ENCODE measurements at regions not wholly inside any gene's neighbourhood (a gene's known extent, or its start where the extent isn't known, plus 50 kb on each side); places are given as distances from the start of the nearest gene placed in this dataset.

GRCh38 chr7:76123316-76123715 lies 75.4 kb downstream of the MDH2 start:
- DNase-seq (ENCODE audit: low read depth in 1 of 2, low spot score in 1 of 2) (no peak), ATAC-seq (no peak), FAIRE-seq (no peak)
- Histone ChIP-seq H3K9me3 (no peaks in the 10 kb centered on the region), H3K4me2 (no peak overlapping the region), H3K4me3 (no peak overlapping the region), H3K4me1 (peaks cover 22% of the 10 kb centered on the region), H3K27ac (no peak overlapping the region)
- ChIA-PET CTCF (interaction anchor here (1.3 kb wide), 1 partner anchor 9 kb away, joined by 3 read pairs; no protein-coding TSS in a partner anchor), POLR2A (no interaction called here)
- 100% methylated on average over 4 of the region's 4 CpGs for WGBS (ENCODE audit: missing lambda C conversion rate)
- TF ChIP-seq ZSCAN20 (CRISPR knock-in tag; IDR thresholded peaks at IDR 0.05) = no peak
- no peak for TF ChIP-seq HOXB5 (CRISPR knock-in tag; IDR thresholded peaks at IDR 0.05)
- no peak for TF ChIP-seq HES2 (IDR thresholded peaks at IDR 0.05)
- no peak for TF ChIP-seq EHMT2 (IDR thresholded peaks at IDR 0.05; ENCODE audit: low read depth)
- TF ChIP-seq HOXA7 (CRISPR knock-in tag; IDR thresholded peaks at IDR 0.05) = no peak
- TF ChIP-seq EP300 (IDR thresholded peaks at IDR 0.05) = no peak
- no peak for TF ChIP-seq RARB (CRISPR knock-in tag; IDR thresholded peaks at IDR 0.05)
- no peak for TF ChIP-seq PHF8 (IDR thresholded peaks at IDR 0.05; ENCODE audit: borderline replicate concordance, low read depth)
- no peak for TF ChIP-seq MYC (IDR thresholded peaks at IDR 0.05; ENCODE audit: borderline replicate concordance, low read length)
- TF ChIP-seq POLR2AphosphoS2 (conservative IDR thresholded peaks at IDR 0.05; ENCODE audit: low read length) = no peak
- no peak for TF ChIP-seq FOSB (CRISPR knock-in tag; IDR thresholded peaks at IDR 0.05)
- TF ChIP-seq MAFK (IDR thresholded peaks at IDR 0.05; ENCODE audit: partially characterized antibody) = no peak
- TF ChIP-seq USF2 (IDR thresholded peaks at IDR 0.05) = no peak
- TF ChIP-seq NFE2L2 (conservative IDR thresholded peaks at IDR 0.05; ENCODE audit: low read length) = no peak
- TF ChIP-seq TP53 (CRISPR knock-in tag; IDR thresholded peaks at IDR 0.05) = no peak
- TF ChIP-seq MAX (IDR thresholded peaks at IDR 0.05) = no peak
- TF ChIP-seq CBX8 (IDR thresholded peaks at IDR 0.05) = no peak

GRCh38 chr7:76125560-76125959 lies 76.1 kb upstream of the SRRM3 start:
- no peaks in the 10 kb centered on the region for H3K9me3 ChIP-seq
- CTCF ChIA-PET = interaction anchor here (0.7 to 2.6 kb wide), 3 partner anchors 56 to 77 kb away, joined by 3 to 11 read pairs (median 4); no protein-coding TSS in a partner anchor
- POLR2A ChIA-PET = interaction anchor here (0.5 kb wide), 1 partner anchor 78 kb away, joined by 3 read pairs; the partner anchor contains the start of genes MDH2 and STYXL1
- no peak overlapping the region for H3K27ac ChIP-seq
- H3K4me2 ChIP-seq = no peak overlapping the region
- no peak for TF ChIP-seq ZNF302 (CRISPR knock-in tag; IDR thresholded peaks at IDR 0.05)
- no peak for ATAC-seq
- H3K4me1 ChIP-seq = peaks cover 21% of the 10 kb centered on the region; the same call in 2 of the 3 replicates
- no peak for FAIRE-seq
- WGBS (ENCODE audit: missing lambda C conversion rate) = 85% methylated on average over 2 of the region's 2 CpGs
- no peak overlapping the region for H3K4me3 ChIP-seq
- DNase-seq (ENCODE audit: low read depth in 1 of 2, low spot score in 1 of 2) = no peak

- WGBS (ENCODE audit: missing lambda C conversion rate) = 74% methylated on average over 4 of the region's 4 CpGs
- FAIRE-seq (no peak), ATAC-seq (no peak), DNase-seq (ENCODE audit: low read depth in 1 of 2, low spot score in 1 of 2) (no peak)
- Histone ChIP-seq H3K27ac (no peak overlapping the region), H3K9me3 (no peaks in the 10 kb centered on the region), H3K4me2 (no peak overlapping the region), H3K4me1 (peaks cover 18% of the 10 kb centered on the region; the same call in 2 of the 3 replicates), H3K4me3 (no peak overlapping the region)
- CTCF ChIA-PET = interaction anchor here (1.0 to 2.6 kb wide), 4 partner anchors 58 to 185 kb away, joined by 3 to 11 read pairs (median 4); no protein-coding TSS in a partner anchor
- POLR2A ChIA-PET = no interaction called here
- TF ChIP-seq TP53 (CRISPR knock-in tag; IDR thresholded peaks at IDR 0.05) = no peak
- no peak for TF ChIP-seq FOXS1 (CRISPR knock-in tag; IDR thresholded peaks at IDR 0.05)
- no peak for TF ChIP-seq KDM1A (IDR thresholded peaks at IDR 0.05; ENCODE audit: low read depth)
- TF ChIP-seq REST (IDR thresholded peaks at IDR 0.05) = no peak
- TF ChIP-seq CTCF (IDR thresholded peaks at IDR 0.05) = no peak
- no peak for TF ChIP-seq NR3C1 (IDR thresholded peaks at IDR 0.05)
- TF ChIP-seq MAZ (IDR thresholded peaks at IDR 0.05; ENCODE audit: borderline replicate concordance, low read depth, low read length) = no peak
- TF ChIP-seq CHD2 (IDR thresholded peaks at IDR 0.05; ENCODE audit: low read length, partially characterized antibody) = no peak
- no peak for TF ChIP-seq TFCP2L1 (CRISPR knock-in tag; IDR thresholded peaks at IDR 0.05)
- TF ChIP-seq JUNB (IDR thresholded peaks at IDR 0.05) = no peak
- TF ChIP-seq ZFP36 (IDR thresholded peaks at IDR 0.05; ENCODE audit: borderline replicate concordance, partially characterized antibody) = no peak
- TF ChIP-seq HES2 (IDR thresholded peaks at IDR 0.05) = no peak
Measured at GRCh38 chr7:76126632-76127031, 75.1 kb upstream of the SRRM3 start.
